Muscle of leg (tissue), 3 donors: ENCODE measurements at regions not wholly inside any gene's neighbourhood (a gene's known extent, or its start where the extent isn't known, plus 50 kb on each side); places are given as distances from the start of the nearest gene placed in this dataset.
"Not testable (repeated sequence)": the region's sequence is repeated elsewhere in the genome, so short reads cannot be mapped to it uniquely, and the experiment has no call there.

Source experiments
- DNase-seq: peaks from one replicate; pipeline ENCODE4 v3.0.0; 2013
- H3K27ac ChIP-seq: one replicate; pipeline ENCODE4 v1.5.1; 2013; ENCODE audit warnings: mild to moderate bottlenecking, low read length, control low read depth
- H3K27me3 ChIP-seq: one replicate; pipeline ENCODE4 v1.6.1; 2013; ENCODE audit warnings: low read length; ENCODE audit not compliant: control insufficient read depth, insufficient read depth
- H3K36me3 ChIP-seq: one replicate; pipeline ENCODE4 v1.6.1; 2013; ENCODE audit warnings: low read length; ENCODE audit not compliant: control insufficient read depth, insufficient read depth
- H3K4me1 ChIP-seq: one replicate; pipeline ENCODE4 v1.6.1; 2013; ENCODE audit warnings: low read length; ENCODE audit not compliant: control insufficient read depth, insufficient read depth
- H3K4me3 ChIP-seq: one replicate; pipeline ENCODE4 v1.5.1; 2013; ENCODE audit warnings: low read length, control low read depth
- H3K9me3 ChIP-seq: replicated peaks from 2 replicates; pipeline ENCODE4 v1.6.1; 2013; ENCODE audit warnings: low read depth, low read length; ENCODE audit not compliant: control insufficient read depth
- WGBS: methylation state at CpG from one replicate; pipeline ENCODE4 v1.1.5; 2013; ENCODE audit warnings: missing lambda C conversion rate; ENCODE audit not compliant: insufficient coverage; 5-methylcytosine and 5-hydroxymethylcytosine counted together

DNA sequence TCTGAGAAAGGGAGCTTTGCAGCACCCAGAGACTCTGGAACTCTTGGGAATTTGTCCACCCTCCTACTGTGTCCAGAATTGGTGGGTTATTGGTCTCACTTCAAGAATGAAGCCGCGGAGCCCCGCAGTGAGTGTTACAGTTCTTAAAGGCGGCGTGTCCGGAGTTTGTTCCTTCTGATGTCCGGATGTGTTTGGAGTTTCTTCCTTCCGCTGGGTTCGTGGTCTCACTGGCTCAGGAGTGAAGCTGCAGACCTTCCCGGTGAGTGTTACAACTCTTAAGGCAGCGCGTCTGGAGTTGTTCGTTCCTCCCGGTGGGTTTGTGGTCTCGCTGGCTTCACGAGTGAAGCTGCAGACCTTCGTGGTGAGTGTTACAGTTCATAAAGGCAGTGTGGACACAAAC lies 824.7 kb downstream of the LRRTM4 start:
- not testable (repeated sequence) for DNase-seq, H3K4me1 ChIP-seq, H3K27ac ChIP-seq, H3K4me3 ChIP-seq, H3K9me3 ChIP-seq, H3K36me3 ChIP-seq, H3K27me3 ChIP-seq
- WGBS: 49% methylated on average over 16 of the region's 17 CpGs

DNA sequence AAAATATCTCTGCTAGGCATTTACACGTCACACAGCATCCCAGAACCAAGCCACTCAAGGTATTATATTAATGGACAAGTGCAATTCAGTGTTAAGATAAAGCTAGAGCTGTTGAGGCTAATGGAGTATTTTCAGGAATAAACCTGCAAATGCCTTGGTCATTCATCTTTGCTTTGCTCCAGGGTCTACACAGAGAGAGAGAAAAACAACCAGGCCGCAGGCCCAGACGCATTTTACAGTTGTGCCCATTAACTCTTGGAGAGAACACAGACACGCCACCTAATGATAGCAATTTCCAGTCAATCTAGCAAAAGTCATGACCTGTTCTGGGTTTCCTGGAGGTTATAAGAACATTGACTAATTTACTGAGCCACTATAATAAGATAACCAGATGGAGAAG lies 829.3 kb downstream of the LRRTM4 start:
- Histone ChIP-seq H3K4me3 (no peak overlapping the region), H3K36me3 (no peaks in the 10 kb centered on the region)
- no CpG with 5 or more reads among the region's 4 CpGs for WGBS

DNA sequence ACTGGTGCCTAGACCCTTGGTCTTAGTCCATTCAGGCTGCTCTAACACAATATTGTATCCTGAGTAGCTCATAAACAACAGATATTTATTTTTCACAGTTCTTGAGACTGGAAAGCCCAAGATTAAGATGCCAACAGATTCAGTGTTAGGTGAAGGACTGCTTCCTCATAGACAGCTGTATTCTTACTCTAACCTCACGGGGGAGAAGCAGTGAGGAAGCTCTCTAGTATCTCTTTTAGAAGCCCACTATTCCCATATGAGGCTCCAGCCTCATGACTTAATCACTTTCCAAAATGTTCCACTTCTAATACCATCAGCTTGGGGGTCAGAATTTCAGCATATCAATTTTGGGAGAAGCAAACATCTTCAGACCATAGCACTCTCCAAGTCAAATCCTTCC lies 833.4 kb downstream of the LRRTM4 start:
- Histone ChIP-seq H3K36me3 (no peaks in the 10 kb centered on the region), H3K4me3 (no peak overlapping the region), H3K4me1 (no peaks in the 10 kb centered on the region), H3K27me3 (no peaks in the 10 kb centered on the region), H3K27ac (no peak overlapping the region), H3K9me3 (no peaks in the 10 kb centered on the region)
- no CpG with 5 or more reads among the region's 1 CpG for WGBS
- DNase-seq: no peak

More for the DNA sequence above, 829.3 kb downstream of the LRRTM4 start:
- DNase-seq: no peak
- Histone ChIP-seq H3K27me3 (no peaks in the 10 kb centered on the region), H3K9me3 (no peaks in the 10 kb centered on the region), H3K4me1 (no peaks in the 10 kb centered on the region), H3K27ac (no peak overlapping the region)

DNA sequence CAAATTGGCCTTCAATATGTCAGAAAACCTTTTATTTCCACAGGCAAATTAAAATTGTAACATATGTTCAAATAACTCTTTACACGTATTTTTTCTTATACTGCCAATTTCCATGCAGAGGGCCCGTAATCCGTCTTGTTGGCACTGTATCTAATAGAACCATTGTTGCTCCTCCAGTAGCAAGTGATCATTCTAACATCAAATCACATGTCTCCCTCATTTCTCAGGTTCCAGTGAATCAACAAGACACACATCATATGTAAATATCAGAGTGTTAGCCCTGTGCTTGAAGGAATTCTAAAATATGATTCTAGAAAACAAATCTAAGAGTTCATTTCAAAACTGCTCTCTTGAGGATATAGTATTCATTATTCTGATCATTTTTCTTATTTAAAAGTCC lies 834.3 kb downstream of the LRRTM4 start:
- 94% methylated on average over 3 of the region's 3 CpGs for WGBS

DNA sequence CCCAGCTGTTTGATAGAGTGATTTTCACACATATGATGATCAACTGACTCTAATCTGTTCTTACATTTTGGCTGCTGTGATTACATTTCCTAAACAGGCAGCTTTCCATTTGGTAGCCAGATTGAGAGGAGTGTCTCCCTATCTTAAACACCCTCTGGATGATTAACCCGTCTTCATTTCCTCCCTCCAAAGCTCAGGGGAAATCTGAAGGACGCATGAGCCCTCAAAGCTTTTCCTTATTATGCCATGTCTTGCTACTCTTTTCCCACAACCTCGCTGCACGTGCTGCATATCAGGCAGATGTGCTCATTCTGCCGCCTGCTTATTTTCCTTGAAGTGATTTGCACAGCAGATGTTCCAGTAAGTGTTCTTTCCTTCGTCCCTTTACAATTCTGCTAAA lies 837.4 kb downstream of the LRRTM4 start:
- DNase-seq: peak; percentile 77
- Histone ChIP-seq H3K9me3 (no peaks in the 10 kb centered on the region), H3K36me3 (no peaks in the 10 kb centered on the region), H3K4me3 (no peak overlapping the region), H3K4me1 (no peaks in the 10 kb centered on the region), H3K27me3 (no peaks in the 10 kb centered on the region), H3K27ac (no peak overlapping the region)
- 5% methylated on average over 5 of the region's 6 CpGs for WGBS

More for the DNA sequence above, 834.3 kb downstream of the LRRTM4 start:
- H3K4me3 ChIP-seq: no peak overlapping the region
- H3K36me3 ChIP-seq: no peaks in the 10 kb centered on the region
- H3K4me1 ChIP-seq: no peaks in the 10 kb centered on the region
- no peak overlapping the region for H3K27ac ChIP-seq
- H3K9me3 ChIP-seq: no peaks in the 10 kb centered on the region
- H3K27me3 ChIP-seq: no peaks in the 10 kb centered on the region
- no peak for DNase-seq

DNA sequence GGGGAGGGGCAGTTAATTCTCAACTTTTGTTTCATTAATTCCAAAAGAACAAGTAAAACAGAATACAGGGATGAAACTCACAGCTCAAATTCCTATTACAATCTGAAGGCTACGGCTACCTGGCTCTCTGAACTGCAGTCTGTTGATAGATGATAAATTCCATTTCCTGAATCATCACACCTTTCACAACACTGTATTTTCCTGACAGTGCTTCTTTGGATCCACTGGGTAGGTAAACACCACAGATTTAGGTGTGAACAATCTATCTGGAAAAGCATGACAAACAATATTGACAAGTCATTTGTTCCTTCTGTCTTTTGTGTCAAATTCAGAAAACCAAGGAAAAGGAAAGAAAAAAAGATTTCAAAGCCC lies 843.2 kb downstream of the LRRTM4 start:
- Histone ChIP-seq H3K27me3 (no peaks in the 10 kb centered on the region), H3K4me3 (no peak overlapping the region), H3K4me1 (no peaks in the 10 kb centered on the region), H3K36me3 (no peaks in the 10 kb centered on the region), H3K27ac (no peak overlapping the region), H3K9me3 (no peaks in the 10 kb centered on the region)
- no peak for DNase-seq
- WGBS: no CpG with 5 or more reads among the region's 1 CpG

DNA sequence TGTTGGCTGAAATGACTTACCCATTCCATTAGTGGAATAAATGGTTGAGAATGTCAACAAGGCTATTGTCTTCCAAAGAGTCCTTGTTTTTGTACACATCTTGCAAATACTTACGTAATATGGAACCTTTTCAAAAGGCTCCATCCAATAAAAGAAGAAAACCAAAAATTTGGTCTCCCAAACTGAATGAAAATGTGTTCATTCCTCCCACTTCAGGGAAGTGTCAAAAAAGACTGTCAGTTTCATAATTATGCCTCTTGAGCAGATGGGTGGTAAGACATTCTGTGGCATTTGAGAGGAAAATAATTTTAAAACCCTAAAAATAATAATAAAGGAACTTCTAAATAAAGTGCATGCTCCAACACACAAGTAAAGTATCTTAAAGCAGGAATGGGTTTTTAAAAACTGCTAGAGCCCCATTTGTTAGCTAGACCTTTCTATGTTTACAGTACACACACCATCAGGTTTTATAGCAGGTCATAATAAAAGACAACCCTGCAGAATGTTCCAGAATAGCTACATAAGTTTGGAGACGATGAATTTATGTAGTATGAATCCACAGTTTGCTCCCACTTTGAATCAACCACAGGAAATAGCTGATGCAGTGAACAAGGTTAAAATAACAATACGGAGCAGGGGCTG lies 843.7 kb downstream of the LRRTM4 start:
- no CpG with 5 or more reads among the region's 3 CpGs for WGBS
- Histone ChIP-seq H3K27ac (no peak overlapping the region), H3K9me3 (no peaks in the 10 kb centered on the region), H3K4me3 (no peak overlapping the region), H3K4me1 (no peaks in the 10 kb centered on the region), H3K36me3 (no peaks in the 10 kb centered on the region), H3K27me3 (no peaks in the 10 kb centered on the region)
- no peak for DNase-seq

DNA sequence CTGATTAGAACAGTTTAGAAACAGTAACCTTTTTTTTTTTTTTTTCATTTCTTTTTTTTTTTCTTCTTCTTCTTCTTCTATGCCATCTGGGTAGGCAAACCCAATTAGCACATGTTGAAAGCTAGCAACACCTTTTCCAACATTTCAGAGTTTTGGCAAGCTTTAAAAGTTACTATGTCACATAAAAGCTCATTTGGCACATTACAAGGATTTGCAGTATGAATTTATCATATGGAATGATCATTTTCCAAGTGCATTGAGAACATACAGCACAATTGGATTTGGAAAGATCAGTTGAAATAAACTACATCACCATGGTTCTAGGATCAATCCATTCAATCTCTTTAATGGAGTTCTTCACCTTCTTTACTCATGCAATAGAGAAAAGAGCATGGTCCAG lies 847.0 kb downstream of the LRRTM4 start:
- H3K4me3 ChIP-seq: no peak overlapping the region
- H3K4me1 ChIP-seq: no peaks in the 10 kb centered on the region
- H3K27me3 ChIP-seq: no peaks in the 10 kb centered on the region
- H3K27ac ChIP-seq: no peak overlapping the region
- no peak for DNase-seq
- H3K9me3 ChIP-seq: no peaks in the 10 kb centered on the region
- H3K36me3 ChIP-seq: no peaks in the 10 kb centered on the region

DNA sequence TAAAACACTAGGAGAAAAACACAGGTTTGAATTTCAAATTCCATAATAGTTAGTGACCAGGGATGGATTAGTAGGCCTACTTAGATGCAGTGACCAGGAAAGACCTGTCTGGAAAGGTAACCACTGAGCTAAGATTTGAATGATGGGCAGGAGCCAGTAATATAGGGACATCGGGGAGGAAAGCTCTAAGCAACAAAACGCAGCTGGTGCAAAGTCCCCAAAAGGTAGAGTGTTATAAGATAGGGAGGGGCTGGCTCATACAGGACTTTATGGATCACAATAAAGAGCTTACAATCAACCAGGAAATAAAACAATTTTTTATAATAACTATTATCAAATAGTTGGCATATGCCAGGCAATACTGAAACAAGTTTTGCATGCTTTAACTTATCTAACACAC lies 849.4 kb downstream of the LRRTM4 start:
- Histone ChIP-seq H3K27me3 (no peaks in the 10 kb centered on the region), H3K36me3 (no peaks in the 10 kb centered on the region), H3K4me1 (peaks cover 2% of the 10 kb centered on the region), H3K9me3 (no peaks in the 10 kb centered on the region), H3K27ac (no peak overlapping the region), H3K4me3 (no peak overlapping the region)
- DNase-seq: no peak
- WGBS: no CpG with 5 or more reads among the region's 2 CpGs

DNA sequence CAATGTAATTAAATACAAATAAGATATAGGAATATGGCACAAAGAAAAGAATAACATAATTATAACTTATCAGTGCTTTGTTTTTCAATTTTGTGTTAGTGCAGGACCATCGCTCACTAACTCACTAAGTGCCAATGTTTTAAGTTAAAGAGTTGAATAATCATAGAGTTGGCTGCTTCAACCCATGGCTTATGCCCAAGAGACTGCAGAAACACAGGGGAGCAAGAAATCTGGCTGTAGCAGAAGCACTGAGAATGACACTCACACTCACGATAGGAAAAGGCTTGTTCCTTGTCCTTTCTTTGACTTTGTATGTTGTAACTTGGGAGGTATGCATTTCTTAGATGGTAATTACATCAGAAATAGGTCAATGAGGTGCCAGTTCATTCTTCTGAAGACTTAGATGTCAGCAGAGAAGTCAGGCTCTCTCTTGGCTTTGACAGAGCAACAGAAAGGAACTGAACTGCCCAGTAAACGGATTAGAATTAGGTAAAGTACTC lies 852.2 kb downstream of the LRRTM4 start:
- no peak overlapping the region for H3K4me3 ChIP-seq
- H3K9me3 ChIP-seq: no peaks in the 10 kb centered on the region
- WGBS: no CpG with 5 or more reads among the region's 3 CpGs
- no peak overlapping the region for H3K27ac ChIP-seq
- DNase-seq: no peak
- H3K4me1 ChIP-seq: peaks cover 4% of the 10 kb centered on the region
- H3K27me3 ChIP-seq: no peaks in the 10 kb centered on the region
- no peaks in the 10 kb centered on the region for H3K36me3 ChIP-seq

DNA sequence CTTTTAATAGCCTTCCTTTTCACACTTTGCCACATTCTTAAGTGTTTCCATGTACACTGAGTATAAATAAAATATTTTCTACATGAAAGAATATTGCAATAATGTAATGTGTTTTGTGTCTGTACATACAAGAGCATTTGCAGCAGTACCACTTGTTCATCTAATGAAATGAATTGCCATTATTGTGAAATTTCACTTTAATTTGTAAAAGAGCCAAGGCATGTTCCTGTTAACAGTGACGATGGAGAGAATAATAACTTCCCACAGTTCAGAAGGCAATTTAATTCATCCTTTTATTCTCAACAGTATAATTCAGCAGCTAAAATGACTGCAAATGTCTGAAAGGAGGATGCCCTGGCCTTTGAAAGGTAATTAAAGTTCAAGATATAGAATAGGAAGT lies 853.9 kb downstream of the LRRTM4 start:
- WGBS: no CpG with 5 or more reads among the region's 1 CpG

More for the DNA sequence above, 853.9 kb downstream of the LRRTM4 start:
- DNase-seq: no peak
- no peaks in the 10 kb centered on the region for H3K36me3 ChIP-seq
- H3K4me1 ChIP-seq: peaks cover 4% of the 10 kb centered on the region
- H3K27ac ChIP-seq: no peak overlapping the region
- H3K9me3 ChIP-seq: no peaks in the 10 kb centered on the region
- H3K4me3 ChIP-seq: no peak overlapping the region
- H3K27me3 ChIP-seq: no peaks in the 10 kb centered on the region
